GM23248 (cell line): ENCODE measurements at regions not wholly inside any gene's neighbourhood (a gene's known extent, or its start where the extent isn't known, plus 50 kb on each side); places are given as distances from the start of the nearest gene placed in this dataset.

Source experiments
- EZH2 ChIP-seq: fragments of 200-600 bp; sonication (generic); IDR thresholded peaks from 2 replicates; pipeline ENCODE4 v1.6.1; 2018; ENCODE audit warnings: antibody characterized with exemption, mild to moderate bottlenecking; ENCODE audit not compliant: insufficient read depth, poor library complexity, severe bottlenecking
- EZH2phosphoT487 ChIP-seq: fragments of 200-600 bp; sonication (generic); IDR thresholded peaks from 2 replicates; pipeline ENCODE4 v1.6.1; 2018; ENCODE audit warnings: antibody characterized with exemption, moderate library complexity, mild to moderate bottlenecking, low read depth; ENCODE audit not compliant: insufficient read depth

- TF ChIP-seq EZH2phosphoT487 = no peak
- no peak for TF ChIP-seq EZH2
Measured at GRCh38 chr3:110227991-110228390, 843.6 kb upstream of the NECTIN3 start.
